ENCODE measurements at regions not wholly inside any gene's neighbourhood (a gene's known extent, or its start where the extent isn't known, plus 50 kb on each side); places are given as distances from the start of the nearest gene placed in this dataset.
"Not testable (repeated sequence)": the region's sequence is repeated elsewhere in the genome, so short reads cannot be mapped to it uniquely, and the experiment has no call there.

DNA sequence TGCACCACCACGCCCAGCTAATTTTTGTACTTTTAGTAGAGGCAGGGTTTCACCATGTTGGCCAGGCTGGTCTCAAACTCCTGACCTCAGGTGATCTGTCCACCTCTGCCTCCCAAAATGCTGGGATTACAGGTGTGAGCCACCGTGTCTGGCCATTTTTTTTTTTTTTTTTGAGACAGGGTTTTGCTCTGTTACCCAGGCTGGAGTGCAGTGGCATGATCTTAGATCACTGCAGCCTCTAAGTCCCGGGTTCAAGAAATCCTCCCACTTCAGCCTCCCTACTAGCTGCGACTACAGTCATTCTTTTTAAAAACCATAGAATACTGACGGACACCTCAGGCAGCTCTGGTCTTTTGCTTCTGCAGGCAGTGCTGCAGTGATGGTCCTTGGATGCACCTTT is 54.9 kb upstream of the PTPN1 start:
- DNase-seq = not testable (repeated sequence)

DNA sequence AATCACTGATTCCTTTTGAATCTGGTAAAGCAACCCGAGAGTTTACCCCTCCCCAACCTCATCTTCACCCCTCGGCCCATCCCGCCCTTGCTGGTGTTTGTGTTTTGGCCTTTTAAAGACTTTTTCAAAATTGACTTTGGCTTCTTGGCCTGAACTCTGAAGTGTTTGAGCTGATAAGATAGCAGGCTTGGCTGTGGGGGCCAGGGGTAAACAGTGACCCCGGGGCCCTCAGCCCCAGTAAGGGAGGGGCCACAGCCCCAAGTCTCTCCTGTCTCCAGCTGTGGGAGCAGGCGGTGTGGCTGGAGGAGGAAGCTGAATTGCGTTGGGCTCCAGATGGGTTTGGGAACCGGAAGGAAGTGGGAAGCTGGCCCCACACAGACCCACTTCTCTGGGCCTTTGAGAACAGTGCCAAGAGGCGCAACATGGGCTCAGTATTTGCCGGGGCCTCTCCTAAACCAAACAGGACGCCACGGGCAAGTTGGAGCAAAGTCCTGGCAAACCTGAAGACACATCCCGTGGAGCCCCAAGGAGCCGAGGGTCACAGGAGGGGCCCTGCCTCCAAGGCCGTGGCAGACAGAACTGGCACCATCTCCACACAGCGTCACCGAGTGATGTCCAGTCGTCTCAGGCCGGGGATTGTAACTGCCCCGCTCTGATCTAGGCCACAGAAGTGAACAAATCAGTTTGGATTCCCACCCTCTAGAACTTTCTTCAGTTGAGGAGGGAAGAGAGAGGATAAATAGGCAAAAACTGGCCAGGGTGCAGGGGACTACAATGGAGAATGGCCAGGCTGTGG is 54.3 kb upstream of the PTPN1 start:
- no peak for DNase-seq

DNA sequence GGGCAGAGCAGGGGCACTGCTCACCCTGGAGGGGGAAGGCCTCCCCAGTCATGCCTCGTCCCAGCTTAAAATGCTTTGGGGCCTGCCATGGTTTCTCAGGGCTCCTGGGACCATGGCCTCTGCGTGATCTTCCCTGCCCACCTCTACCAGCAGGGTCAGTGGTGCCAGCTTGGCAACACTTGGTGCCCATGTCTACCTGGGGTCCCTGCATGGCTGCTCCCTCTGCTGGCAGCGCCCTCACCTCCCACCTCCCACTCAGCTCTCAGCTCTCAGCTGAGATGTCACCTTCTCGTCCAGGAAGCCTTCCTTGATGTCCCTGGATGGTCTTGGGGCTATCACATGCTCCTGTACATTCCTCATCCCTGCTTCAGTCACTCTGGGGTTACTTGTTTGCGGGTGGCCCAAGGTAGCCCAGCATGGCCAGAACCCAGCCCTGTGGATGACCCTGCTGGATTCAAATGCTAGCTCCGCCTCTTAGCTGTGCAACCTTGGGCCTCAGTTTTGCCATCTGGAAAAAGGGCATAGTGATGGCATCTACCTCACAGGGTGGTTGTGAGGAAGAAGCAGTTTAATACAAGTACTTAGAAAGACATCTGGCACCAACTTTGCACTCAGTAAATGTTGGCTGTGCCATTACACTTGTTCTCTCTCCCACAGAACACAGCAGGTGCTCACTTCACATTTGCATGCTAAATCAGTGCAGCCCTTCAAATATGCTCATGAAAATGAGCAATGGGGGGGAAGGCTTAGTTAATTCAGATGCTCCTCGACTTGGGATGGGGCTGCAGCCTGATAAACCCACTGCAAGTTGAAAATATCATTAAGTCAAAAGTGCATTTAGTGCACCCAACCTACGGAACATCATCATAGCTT is 53.5 kb upstream of the PTPN1 start:
- DNase-seq = no peak

DNA sequence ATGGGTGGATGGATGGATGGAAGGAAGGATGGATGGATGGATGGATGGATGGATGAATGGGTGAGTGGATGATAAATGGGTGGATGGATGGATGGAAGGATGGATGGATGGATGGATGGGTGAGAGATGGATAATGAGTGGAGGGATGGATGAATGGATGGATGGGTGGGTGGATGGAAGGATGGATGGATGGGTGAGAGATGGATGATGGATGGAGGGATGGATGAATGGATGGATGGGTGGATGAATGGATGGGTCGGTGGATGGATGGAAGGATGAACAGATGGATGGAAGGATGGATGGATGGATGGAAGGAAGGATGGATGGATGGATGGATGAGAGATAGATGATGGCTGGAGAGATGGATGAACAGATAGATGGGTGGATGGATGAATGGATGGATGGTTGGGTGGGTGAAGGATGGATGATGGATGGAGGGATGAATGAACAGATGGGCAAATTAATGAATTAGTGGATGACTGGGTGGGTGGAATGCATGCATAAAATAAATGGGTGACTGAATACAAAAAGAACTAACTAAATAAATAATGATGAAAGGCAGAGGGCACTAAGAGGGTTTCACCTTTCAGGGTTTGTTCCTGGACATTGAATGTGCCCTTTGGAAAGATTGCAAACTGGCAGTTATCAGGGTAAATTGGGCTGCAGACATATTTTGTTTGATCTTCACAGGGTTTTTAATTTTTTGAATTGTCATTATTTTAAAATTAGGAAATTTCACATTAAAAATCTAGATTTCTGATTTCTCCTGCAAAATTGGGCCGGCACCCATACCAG is 50.9 kb upstream of the PTPN1 start:
- no peak for DNase-seq

DNA sequence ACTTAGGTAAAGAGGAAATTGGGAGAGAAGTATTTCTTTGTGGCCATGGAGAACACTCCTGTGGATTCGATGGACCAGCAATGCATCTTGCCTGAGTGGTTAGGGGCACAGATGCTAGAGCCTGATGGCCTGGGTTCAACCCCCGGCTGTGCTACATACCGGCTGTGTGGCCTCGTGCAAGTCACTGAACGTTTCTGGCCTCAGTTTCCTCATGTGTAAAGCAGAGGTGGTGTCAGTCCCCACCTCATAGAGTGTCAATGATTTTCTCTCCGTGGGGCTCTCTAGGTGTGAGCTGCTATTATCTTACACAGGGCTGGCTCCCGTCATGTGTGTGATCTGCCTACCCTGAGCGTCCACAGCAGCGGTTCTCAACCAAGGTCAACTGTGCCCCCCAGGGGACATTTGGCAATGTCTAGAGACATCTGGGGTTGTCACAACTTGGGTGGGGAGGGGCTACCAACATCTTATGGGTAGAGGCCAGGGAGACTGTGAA is 50.0 kb upstream of the PTPN1 start:
- DNase-seq = peak; percentile 25
